ENCODE measurements at regions not wholly inside any gene's neighbourhood (a gene's known extent, or its start where the extent isn't known, plus 50 kb on each side); places are given as distances from the start of the nearest gene placed in this dataset.

GRCh38 chr6:147674794-147675193 is 166.3 kb downstream of the SAMD5 start:
- no peak for TF ChIP-seq FOSL1 (IDR thresholded peaks at IDR 0.05; ENCODE audit: insufficient read depth, low read depth, low read length)
- TF ChIP-seq SP1 (IDR thresholded peaks at IDR 0.05; ENCODE audit: low read depth, low read length): no peak
- TF ChIP-seq CBX8 (IDR thresholded peaks at IDR 0.05; ENCODE audit: borderline replicate concordance, low read depth, low read length): no peak
- no peak for TF ChIP-seq CBX5 (IDR thresholded peaks at IDR 0.05; ENCODE audit: low read depth, low read length)
- no peak for TF ChIP-seq ASH2L (IDR thresholded peaks at IDR 0.05; ENCODE audit: low read length)
- TF ChIP-seq SAP30 (IDR thresholded peaks at IDR 0.05; ENCODE audit: insufficient read depth, insufficient replicate concordance, low read length): no peak
- TF ChIP-seq NRF1 (IDR thresholded peaks at IDR 0.05; ENCODE audit: low read depth, low read length): no peak
- no peak for TF ChIP-seq KDM4A (IDR thresholded peaks at IDR 0.05; ENCODE audit: low read depth, low read length, severe bottlenecking)
- no peak for TF ChIP-seq TAF7 (optimal IDR thresholded peaks at IDR 0.05; ENCODE audit: borderline replicate concordance, low read depth, low read length)
- TF ChIP-seq CHD2 (IDR thresholded peaks at IDR 0.05; ENCODE audit: low read length): no peak
- Histone ChIP-seq H3K27ac (ENCODE audit: low read depth, low read length) (no peak overlapping the region), H4K91ac (replicated peaks; ENCODE audit: insufficient read length, low read length) (no peak overlapping the region), H3K4ac (replicated peaks; ENCODE audit: insufficient read length, low read depth, low read length) (no peak overlapping the region), H2BK20ac (ENCODE audit: low read length) (no peak overlapping the region), H3K27me3 (replicated peaks in 1 of 4; ENCODE audit: control insufficient read depth in 3 of 4, extremely low read depth in 1 of 4, insufficient read depth in 3 of 4, low read length in 3 of 4) (no peaks in the 10 kb centered on the region), H3K9ac (replicated peaks in 1 of 4; ENCODE audit: extremely low read depth in 1 of 4, low read depth in 3 of 4, low read length in 3 of 4) (no peak overlapping the region), H4K8ac (ENCODE audit: extremely low read depth, insufficient read depth, low read length) (no peak overlapping the region), H4K20me1 (replicated peaks in 1 of 2; ENCODE audit: control insufficient read depth in 1 of 2, insufficient read depth in 2 of 2, low read length in 2 of 2) (no peaks in the 10 kb centered on the region), H3K14ac (ENCODE audit: insufficient read length) (no peak overlapping the region), H2BK15ac (ENCODE audit: low read length) (no peak overlapping the region), H3K23me2 (ENCODE audit: low read depth, low read length) (no peaks in the 10 kb centered on the region), H4K5ac (ENCODE audit: insufficient read length, low read depth, low read length) (no peak overlapping the region), H2BK120ac (replicated peaks; ENCODE audit: low read depth, low read length) (no peak overlapping the region), H2AK5ac (ENCODE audit: low read depth, low read length) (no peak overlapping the region), H3K18ac (ENCODE audit: extremely low read depth, low read length) (no peak overlapping the region), H3K9me3 (ENCODE audit: insufficient read depth in 2 of 2, low read depth in 1 of 2, low read length in 1 of 2) (no peaks in the 10 kb centered on the region; a peak in 1 of 4 replicates), H3K4me3 (ENCODE audit: extremely low read depth in 1 of 4, insufficient read depth in 2 of 4, low read depth in 3 of 4, low read length in 4 of 4) (no peak overlapping the region), H3K56ac (replicated peaks; ENCODE audit: insufficient read length, low read depth, low read length) (no peak overlapping the region), H2BK5ac (ENCODE audit: low read depth, low read length) (no peak overlapping the region), H3K23ac (ENCODE audit: insufficient read length) (no peak overlapping the region), H3K79me2 (ENCODE audit: control insufficient read depth in 1 of 2, insufficient read depth in 2 of 2, low read length in 2 of 2) (no peaks in the 10 kb centered on the region), H2BK12ac (ENCODE audit: low read depth, low read length) (no peak overlapping the region), H3K79me1 (ENCODE audit: low read depth, low read length) (no peaks in the 10 kb centered on the region), H3K36me3 (ENCODE audit: control insufficient read depth in 2 of 4, insufficient read depth in 4 of 4, low read length in 3 of 4) (no peaks in the 10 kb centered on the region), H3K4me2 (ENCODE audit: insufficient read depth in 1 of 2, low read depth in 2 of 2, low read length in 2 of 2) (no peak overlapping the region), H3K4me1 (replicated peaks in 1 of 4; ENCODE audit: control insufficient read depth in 3 of 4, insufficient read depth in 4 of 4, low read length in 3 of 4) (peaks cover 1 to 9% (median 5%) of the 10 kb centered on the region in 4 experiments; a peak in 4 of 7 replicates), H2AFZ (ENCODE audit: low read length) (no peak overlapping the region)
- POLR2A ChIA-PET (ENCODE audit: partially characterized antibody): no interaction called here
- no peak for DNase-seq (ENCODE audit: low read depth in 1 of 2, low spot score in 2 of 2)
- no peak for FAIRE-seq
- CTCF ChIA-PET (ENCODE audit: partially characterized antibody): interaction anchor here (1.0 kb wide), 1 partner anchor 32 kb away, joined by 3 read pairs; no protein-coding TSS in a partner anchor

All from H1 (cell line).